ENCODE measurements at regions not wholly inside any gene's neighbourhood (a gene's known extent, or its start where the extent isn't known, plus 50 kb on each side); places are given as distances from the start of the nearest gene placed in this dataset.

GRCh38 chr20:41989039-41989679, 371.0 kb upstream of the CHD6 start:
- Histone ChIP-seq H3K27ac (no peak overlapping the region), H3K27me3 (no peaks in the 10 kb centered on the region), H3K4me3 (no peak overlapping the region), H3K4me1 (no peaks in the 10 kb centered on the region), H3K36me3 (no peaks in the 10 kb centered on the region), H3K9me3 (no peaks in the 10 kb centered on the region)
- no peak for TF ChIP-seq CTCF (IDR thresholded peaks at IDR 0.05)
- no peak for DNase-seq (ENCODE audit: low spot score)

GRCh38 chr20:41984031-41984430, 365.9 kb upstream of the CHD6 start:
- DNase-seq (ENCODE audit: low spot score): no peak
- Histone ChIP-seq H3K36me3 (no peaks in the 10 kb centered on the region), H3K27me3 (no peaks in the 10 kb centered on the region), H3K4me3 (no peak overlapping the region), H3K9me3 (no peaks in the 10 kb centered on the region), H3K4me1 (no peaks in the 10 kb centered on the region), H3K27ac (no peak overlapping the region)
- TF ChIP-seq CTCF (IDR thresholded peaks at IDR 0.05): no peak

- Histone ChIP-seq H3K36me3 (no peaks in the 10 kb centered on the region), H3K4me3 (no peak overlapping the region), H3K4me1 (no peaks in the 10 kb centered on the region), H3K27ac (no peak overlapping the region), H3K9me3 (no peaks in the 10 kb centered on the region), H3K27me3 (no peaks in the 10 kb centered on the region)
- no peak for DNase-seq (ENCODE audit: low spot score)
- TF ChIP-seq CTCF (IDR thresholded peaks at IDR 0.05): no peak
These were observed 365.0 kb upstream of the CHD6 start for GRCh38 chr20:41983159-41983558.

- no peaks in the 10 kb centered on the region for H3K27me3 ChIP-seq
These were observed 363.6 kb upstream of the CHD6 start for GRCh38 chr20:41981746-41982145.

GRCh38 chr20:41978875-41979274, 360.7 kb upstream of the CHD6 start:
- no peaks in the 10 kb centered on the region for H3K4me1 ChIP-seq
- TF ChIP-seq CTCF (IDR thresholded peaks at IDR 0.05): no peak
- H3K9me3 ChIP-seq: no peaks in the 10 kb centered on the region
- H3K4me3 ChIP-seq: no peak overlapping the region
- no peaks in the 10 kb centered on the region for H3K36me3 ChIP-seq
- H3K27me3 ChIP-seq: no peaks in the 10 kb centered on the region
- DNase-seq (ENCODE audit: low spot score): no peak
- H3K27ac ChIP-seq: no peak overlapping the region

More at GRCh38 chr20:41981746-41982145, 363.6 kb upstream of the CHD6 start:
- no peak for DNase-seq (ENCODE audit: low spot score)
- Histone ChIP-seq H3K4me1 (no peaks in the 10 kb centered on the region), H3K36me3 (no peaks in the 10 kb centered on the region), H3K27ac (no peak overlapping the region), H3K9me3 (no peaks in the 10 kb centered on the region), H3K4me3 (no peak overlapping the region)
- TF ChIP-seq CTCF (IDR thresholded peaks at IDR 0.05): no peak

GRCh38 chr20:41978246-41978790, 360.1 kb upstream of the CHD6 start:
- Histone ChIP-seq H3K27ac (no peak overlapping the region), H3K27me3 (no peaks in the 10 kb centered on the region), H3K36me3 (no peaks in the 10 kb centered on the region), H3K4me3 (no peak overlapping the region), H3K9me3 (no peaks in the 10 kb centered on the region), H3K4me1 (no peaks in the 10 kb centered on the region)
- TF ChIP-seq CTCF (IDR thresholded peaks at IDR 0.05): no peak
- DNase-seq (ENCODE audit: low spot score): no peak
